ENCODE measurements at regions not wholly inside any gene's neighbourhood (a gene's known extent, or its start where the extent isn't known, plus 50 kb on each side); places are given as distances from the start of the nearest gene placed in this dataset.

DNA sequence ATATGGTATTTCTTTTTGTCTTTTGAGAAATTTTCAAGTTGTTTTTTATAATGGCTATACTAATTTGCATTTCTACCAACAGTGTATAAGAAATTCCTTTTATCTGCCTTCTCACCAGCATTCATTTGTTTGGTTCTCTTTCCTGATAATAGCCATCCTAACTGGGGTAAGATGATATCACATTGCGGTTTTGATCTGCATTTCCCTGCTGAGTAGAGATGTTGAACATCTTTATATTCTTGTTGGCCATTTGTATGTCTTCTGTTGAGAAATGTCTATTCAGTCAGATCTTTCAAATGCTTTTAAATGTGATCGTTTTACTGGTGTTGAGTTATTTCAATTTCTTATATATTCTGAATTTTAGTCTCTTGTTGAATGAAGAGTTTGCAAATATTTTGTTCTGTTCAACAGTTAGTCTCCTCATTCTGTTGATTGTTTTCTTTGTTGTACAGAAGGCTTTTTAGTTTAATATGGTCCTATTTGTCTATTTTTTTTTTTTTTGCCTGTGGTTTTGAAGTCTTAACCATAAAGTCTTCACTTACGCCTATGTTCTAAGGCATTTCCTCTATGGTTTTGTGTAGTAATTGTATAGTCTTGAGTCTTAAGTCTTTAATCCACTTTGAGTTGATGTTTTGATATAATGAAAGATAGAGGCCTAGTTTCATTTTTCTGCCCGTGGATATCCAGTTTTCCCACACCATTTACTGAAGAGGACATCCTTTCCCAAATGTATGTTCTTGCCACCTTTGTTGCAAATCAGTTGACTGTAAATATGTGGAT lies 1566.9 kb downstream of the STIM2 start:
- intact Hi-C loops (cut with micrococcal nuclease; ENCODE audit: unreplicated experiment), result no loop called here
- no peak overlapping the region for H2AFZ ChIP-seq
- H4K20me1 ChIP-seq (ENCODE audit: insufficient read depth), result no peaks in the 10 kb centered on the region
- ChIA-PET CTCF (no interaction called here), POLR2A (ENCODE audit: unreplicated experiment) (no interaction called here)
- BruUV-seq (replicated peaks), result no TSS peak
- H3K9me3 ChIP-seq (ENCODE audit: insufficient read depth, low read depth), result no peaks in the 10 kb centered on the region
- H3K4me3 ChIP-seq, result no peak overlapping the region
- H3K4me2 ChIP-seq, result no peak overlapping the region
- H3K27ac ChIP-seq, result no peak overlapping the region
- TF ChIP-seq EZH2 (IDR thresholded peaks at IDR 0.05; ENCODE audit: low read depth) (no peak), CTCF (conservative IDR thresholded peaks at IDR 0.05) (no peak)
- no peaks in the 10 kb centered on the region for H3K36me3 ChIP-seq (ENCODE audit: low read depth)
- no peaks in the 10 kb centered on the region for H3K27me3 ChIP-seq (ENCODE audit: insufficient read depth, low read depth)
- H3K79me2 ChIP-seq (ENCODE audit: low read depth), result no peaks in the 10 kb centered on the region
- no peaks in the 10 kb centered on the region for H3K9me2 ChIP-seq (ENCODE audit: insufficient read depth)
- no peak for DNase-seq
- no peaks in the 10 kb centered on the region for H3F3A ChIP-seq (ENCODE audit: insufficient read depth, low read depth)
- H3K4me1 ChIP-seq (replicated peaks; ENCODE audit: insufficient read depth), result no peaks in the 10 kb centered on the region

GRCh38 chr4:28432348-28433025 lies 1571.8 kb downstream of the STIM2 start:
- H3F3A ChIP-seq (ENCODE audit: insufficient read depth, low read depth), result no peaks in the 10 kb centered on the region
- no peak overlapping the region for H2AFZ ChIP-seq
- H3K9me3 ChIP-seq (ENCODE audit: insufficient read depth, low read depth), result no peaks in the 10 kb centered on the region
- H3K36me3 ChIP-seq (ENCODE audit: low read depth), result no peaks in the 10 kb centered on the region
- ChIA-PET CTCF (no interaction called here), POLR2A (ENCODE audit: unreplicated experiment) (no interaction called here)
- TF ChIP-seq CTCF (conservative IDR thresholded peaks at IDR 0.05) (no peak), EZH2 (IDR thresholded peaks at IDR 0.05; ENCODE audit: low read depth) (no peak)
- no peak overlapping the region for H3K4me3 ChIP-seq
- H3K27ac ChIP-seq, result no peak overlapping the region
- no peaks in the 10 kb centered on the region for H3K79me2 ChIP-seq (ENCODE audit: low read depth)
- intact Hi-C loops (cut with micrococcal nuclease; ENCODE audit: unreplicated experiment), result no loop called here
- no peak for DNase-seq
- no peaks in the 10 kb centered on the region for H4K20me1 ChIP-seq (ENCODE audit: insufficient read depth)
- no peak overlapping the region for H3K4me2 ChIP-seq
- no peaks in the 10 kb centered on the region for H3K9me2 ChIP-seq (ENCODE audit: insufficient read depth)
- H3K27me3 ChIP-seq (ENCODE audit: insufficient read depth, low read depth), result no peaks in the 10 kb centered on the region
- no TSS peak for BruUV-seq (replicated peaks)
- H3K4me1 ChIP-seq (replicated peaks; ENCODE audit: insufficient read depth), result peaks cover 5% of the 10 kb centered on the region; the same call in 1 of the 2 replicates

- TF ChIP-seq CTCF (conservative IDR thresholded peaks at IDR 0.05) (no peak), EZH2 (IDR thresholded peaks at IDR 0.05; ENCODE audit: low read depth) (no peak)
- intact Hi-C loops (cut with micrococcal nuclease; ENCODE audit: unreplicated experiment), result no loop called here
- Histone ChIP-seq H3K4me1 (replicated peaks; ENCODE audit: insufficient read depth) (peaks cover 5% of the 10 kb centered on the region; the same call in 1 of the 2 replicates), H2AFZ (peak overlapping the region; percentile 44), H3K27ac (no peak overlapping the region), H3K4me3 (no peak overlapping the region), H3K27me3 (ENCODE audit: insufficient read depth, low read depth) (no peaks in the 10 kb centered on the region), H3K36me3 (ENCODE audit: low read depth) (no peaks in the 10 kb centered on the region), H3K79me2 (ENCODE audit: low read depth) (no peaks in the 10 kb centered on the region), H3K9me3 (ENCODE audit: insufficient read depth, low read depth) (no peaks in the 10 kb centered on the region; the same call in 1 of the 2 replicates), H3K4me2 (no peak overlapping the region), H3K9me2 (ENCODE audit: insufficient read depth) (no peaks in the 10 kb centered on the region), H4K20me1 (ENCODE audit: insufficient read depth) (no peaks in the 10 kb centered on the region), H3F3A (ENCODE audit: insufficient read depth, low read depth) (no peaks in the 10 kb centered on the region)
- ChIA-PET POLR2A (ENCODE audit: unreplicated experiment) (no interaction called here), CTCF (no interaction called here)
- no peak for DNase-seq
- no TSS peak for BruUV-seq (replicated peaks)
Observed at GRCh38 chr4:28435314-28435713, 1574.7 kb downstream of the STIM2 start.
